Liver (tissue), 8 donors: ENCODE measurements at regions not wholly inside any gene's neighbourhood (a gene's known extent, or its start where the extent isn't known, plus 50 kb on each side); places are given as distances from the start of the nearest gene placed in this dataset.

Experiments
- DNase-seq: peaks from one replicate; pipeline ENCODE4 v3.0.0-alpha.2; 2017; ENCODE audit warnings: low spot score
- H3K27ac ChIP-seq, 2 donors: one replicate each; pipeline ENCODE4 v1.7.0; 2013; ENCODE audit warnings: inconsistent platforms in 2 of 2, low read length in 2 of 2, control low read depth in 1 of 2, low read depth in 1 of 2, mild to moderate bottlenecking in 1 of 2
- H3K27me3 ChIP-seq, 4 donors: one replicate each; pipeline versions ENCODE4 v1.6.1 to v1.7.0; 2013; ENCODE audit warnings: low read length in 3 of 4, inconsistent platforms in 1 of 4, mild to moderate bottlenecking in 1 of 4, moderate library complexity in 1 of 4; ENCODE audit not compliant: control insufficient read depth in 4 of 4, insufficient read depth in 4 of 4
- H3K36me3 ChIP-seq, 4 donors: one replicate each; pipeline versions ENCODE4 v1.6.1 to v1.7.0; 2013; ENCODE audit warnings: low read length in 3 of 4, mild to moderate bottlenecking in 3 of 4, low read depth in 1 of 4, moderate library complexity in 1 of 4; ENCODE audit not compliant: control insufficient read depth in 4 of 4, insufficient read depth in 3 of 4
- H3K4me1 ChIP-seq, 4 donors: one replicate each; pipeline versions ENCODE4 v1.6.1 to v1.7.0; 2013; ENCODE audit warnings: low read length in 3 of 4, mild to moderate bottlenecking in 3 of 4, moderate library complexity in 1 of 4; ENCODE audit not compliant: control insufficient read depth in 4 of 4, insufficient read depth in 4 of 4
- H3K4me3 ChIP-seq, 3 donors: one replicate each; pipeline versions ENCODE4 v1.6.1 to v1.7.0; 2013; ENCODE audit warnings: low read length in 3 of 3, control low read depth in 1 of 3, low read depth in 1 of 3, mild to moderate bottlenecking in 1 of 3
- H3K9ac ChIP-seq, 2 donors: one replicate each; pipeline ENCODE4 v1.7.0; 2013; ENCODE audit warnings: low read length in 2 of 2, mild to moderate bottlenecking in 2 of 2, moderate library complexity in 2 of 2, control low read depth in 1 of 2, low read depth in 1 of 2
- H3K9me3 ChIP-seq, 4 donors: one replicate each; pipeline versions ENCODE4 v1.6.1 to v1.7.0; 2013; ENCODE audit warnings: low read length in 3 of 4; ENCODE audit not compliant: control insufficient read depth in 4 of 4
- EGR1 ChIP-seq, 2 donors: IDR thresholded peaks; 2 replicates each; pipeline ENCODE4 v1.6.1; 2016 to 2018; ENCODE audit warnings: antibody characterized with exemption in 2 of 2, low read depth in 2 of 2
- FOXA1 ChIP-seq: IDR thresholded peaks from 2 replicates; pipeline ENCODE4 v1.6.1; 2016; ENCODE audit warnings: antibody characterized with exemption
- HNF4A ChIP-seq, 2 donors: conservative IDR thresholded peaks; 2 replicates each; pipeline ENCODE4 v1.6.1; 2016; ENCODE audit warnings: antibody characterized with exemption in 2 of 2, mild to moderate bottlenecking in 2 of 2
- JUND ChIP-seq, 2 donors: IDR thresholded peaks; 2 replicates each; pipeline ENCODE4 v1.6.1; 2016; ENCODE audit warnings: antibody characterized with exemption in 2 of 2
- NR2F2 ChIP-seq: IDR thresholded peaks from 2 replicates; pipeline ENCODE4 v1.6.1; 2016; ENCODE audit warnings: antibody characterized with exemption
- RAD21 ChIP-seq, 2 donors: IDR thresholded peaks; 2 replicates each; pipeline ENCODE4 v1.6.1; 2016; ENCODE audit warnings: antibody characterized with exemption in 2 of 2, mild to moderate bottlenecking in 2 of 2
- SP1 ChIP-seq: IDR thresholded peaks from 2 replicates; pipeline ENCODE4 v1.6.1; 2018; ENCODE audit warnings: antibody characterized with exemption, mild to moderate bottlenecking
- TAF1 ChIP-seq: conservative IDR thresholded peaks from 2 replicates; pipeline ENCODE4 v1.6.1; 2016; ENCODE audit warnings: antibody characterized with exemption, mild to moderate bottlenecking
- WGBS: extraction: QIAGEN DNeasy Blood & Tissue Kit; methylation state at CpG from one replicate; pipeline ENCODE4 v1.1.7; 2013; 5-methylcytosine and 5-hydroxymethylcytosine counted together
- TF ChIP-seq, protein P1 (sequence below): IDR thresholded peaks from 2 replicates; pipeline ENCODE4 v1.6.1; 2016; ENCODE audit warnings: antibody characterized with exemption
- TF ChIP-seq, protein P2 (sequence below): fragments of 150-350 bp; IDR thresholded peaks from 2 replicates; pipeline ENCODE4 v1.5.1; 2017; ENCODE audit warnings: improper control_type of control experiment, low read depth, low read length; ENCODE audit not compliant: missing input control
- TF ChIP-seq, protein P3 (sequence below): IDR thresholded peaks from 2 replicates; pipeline ENCODE4 v1.6.1; 2016; ENCODE audit warnings: antibody characterized with exemption
- TF ChIP-seq, protein P4 (sequence below): IDR thresholded peaks from 2 replicates; pipeline ENCODE4 v1.6.1; 2016; ENCODE audit warnings: antibody characterized with exemption
- TF ChIP-seq, protein P5 (sequence below): IDR thresholded peaks from 2 replicates; pipeline ENCODE4 v1.6.1; 2016; ENCODE audit warnings: antibody characterized with exemption, mild to moderate bottlenecking
- donor health status: healthy.
- donor health status: healthy.
- donor health status: healthy.
- donor health status: healthy.
- donor health status: healthy.

DNA sequence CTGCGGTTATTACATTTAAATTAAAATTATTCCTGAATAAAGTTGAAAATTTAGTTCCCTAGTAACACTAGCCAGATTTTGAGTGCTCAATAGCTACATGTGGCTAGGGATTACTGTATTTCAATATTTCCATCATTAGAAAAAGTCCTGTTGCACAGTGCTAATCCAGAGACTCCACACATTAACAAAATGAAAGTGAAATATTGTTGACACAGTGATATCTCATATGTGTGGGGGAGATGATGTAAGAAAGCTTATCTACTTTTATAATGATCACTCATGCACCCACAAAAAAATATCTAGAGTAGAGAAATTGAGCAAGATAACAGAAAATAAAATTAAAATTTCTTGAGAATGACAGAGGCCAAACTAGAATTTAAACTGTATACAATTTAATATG is 74.9 kb downstream of the MAGEB10 start:
- no peaks in the 10 kb centered on the region for H3K4me1 ChIP-seq
- no peak overlapping the region for H3K4me3 ChIP-seq
- H3K27me3 ChIP-seq = no peaks in the 10 kb centered on the region
- no peak for TF ChIP-seq NR2F2
- TF ChIP-seq, protein P1, sequence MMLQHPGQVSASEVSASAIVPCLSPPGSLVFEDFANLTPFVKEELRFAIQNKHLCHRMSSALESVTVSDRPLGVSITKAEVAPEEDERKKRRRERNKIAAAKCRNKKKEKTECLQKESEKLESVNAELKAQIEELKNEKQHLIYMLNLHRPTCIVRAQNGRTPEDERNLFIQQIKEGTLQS = no peak
- TF ChIP-seq, protein P2, sequence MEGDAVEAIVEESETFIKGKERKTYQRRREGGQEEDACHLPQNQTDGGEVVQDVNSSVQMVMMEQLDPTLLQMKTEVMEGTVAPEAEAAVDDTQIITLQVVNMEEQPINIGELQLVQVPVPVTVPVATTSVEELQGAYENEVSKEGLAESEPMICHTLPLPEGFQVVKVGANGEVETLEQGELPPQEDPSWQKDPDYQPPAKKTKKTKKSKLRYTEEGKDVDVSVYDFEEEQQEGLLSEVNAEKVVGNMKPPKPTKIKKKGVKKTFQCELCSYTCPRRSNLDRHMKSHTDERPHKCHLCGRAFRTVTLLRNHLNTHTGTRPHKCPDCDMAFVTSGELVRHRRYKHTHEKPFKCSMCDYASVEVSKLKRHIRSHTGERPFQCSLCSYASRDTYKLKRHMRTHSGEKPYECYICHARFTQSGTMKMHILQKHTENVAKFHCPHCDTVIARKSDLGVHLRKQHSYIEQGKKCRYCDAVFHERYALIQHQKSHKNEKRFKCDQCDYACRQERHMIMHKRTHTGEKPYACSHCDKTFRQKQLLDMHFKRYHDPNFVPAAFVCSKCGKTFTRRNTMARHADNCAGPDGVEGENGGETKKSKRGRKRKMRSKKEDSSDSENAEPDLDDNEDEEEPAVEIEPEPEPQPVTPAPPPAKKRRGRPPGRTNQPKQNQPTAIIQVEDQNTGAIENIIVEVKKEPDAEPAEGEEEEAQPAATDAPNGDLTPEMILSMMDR = no peak
- no peak for TF ChIP-seq HNF4A (conservative IDR thresholded peaks at IDR 0.05)
- no peak for TF ChIP-seq RAD21 (IDR thresholded peaks at IDR 0.05)
- TF ChIP-seq, protein P3, sequence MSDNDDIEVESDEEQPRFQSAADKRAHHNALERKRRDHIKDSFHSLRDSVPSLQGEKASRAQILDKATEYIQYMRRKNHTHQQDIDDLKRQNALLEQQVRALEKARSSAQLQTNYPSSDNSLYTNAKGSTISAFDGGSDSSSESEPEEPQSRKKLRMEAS = no peak
- no peak for TF ChIP-seq TAF1
- no peak for TF ChIP-seq FOXA1
- no peak for TF ChIP-seq SP1
- TF ChIP-seq, protein P4, sequence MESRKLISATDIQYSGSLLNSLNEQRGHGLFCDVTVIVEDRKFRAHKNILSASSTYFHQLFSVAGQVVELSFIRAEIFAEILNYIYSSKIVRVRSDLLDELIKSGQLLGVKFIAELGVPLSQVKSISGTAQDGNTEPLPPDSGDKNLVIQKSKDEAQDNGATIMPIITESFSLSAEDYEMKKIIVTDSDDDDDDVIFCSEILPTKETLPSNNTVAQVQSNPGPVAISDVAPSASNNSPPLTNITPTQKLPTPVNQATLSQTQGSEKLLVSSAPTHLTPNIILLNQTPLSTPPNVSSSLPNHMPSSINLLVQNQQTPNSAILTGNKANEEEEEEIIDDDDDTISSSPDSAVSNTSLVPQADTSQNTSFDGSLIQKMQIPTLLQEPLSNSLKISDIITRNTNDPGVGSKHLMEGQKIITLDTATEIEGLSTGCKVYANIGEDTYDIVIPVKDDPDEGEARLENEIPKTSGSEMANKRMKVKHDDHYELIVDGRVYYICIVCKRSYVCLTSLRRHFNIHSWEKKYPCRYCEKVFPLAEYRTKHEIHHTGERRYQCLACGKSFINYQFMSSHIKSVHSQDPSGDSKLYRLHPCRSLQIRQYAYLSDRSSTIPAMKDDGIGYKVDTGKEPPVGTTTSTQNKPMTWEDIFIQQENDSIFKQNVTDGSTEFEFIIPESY = no peak
- no peaks in the 10 kb centered on the region for H3K9me3 ChIP-seq
- DNase-seq = no peak
- 97% methylated on average over 1 of the region's 1 CpG for WGBS
- no peaks in the 10 kb centered on the region for H3K36me3 ChIP-seq
- H3K9ac ChIP-seq = no peak overlapping the region
- H3K27ac ChIP-seq = no peak overlapping the region

DNA sequence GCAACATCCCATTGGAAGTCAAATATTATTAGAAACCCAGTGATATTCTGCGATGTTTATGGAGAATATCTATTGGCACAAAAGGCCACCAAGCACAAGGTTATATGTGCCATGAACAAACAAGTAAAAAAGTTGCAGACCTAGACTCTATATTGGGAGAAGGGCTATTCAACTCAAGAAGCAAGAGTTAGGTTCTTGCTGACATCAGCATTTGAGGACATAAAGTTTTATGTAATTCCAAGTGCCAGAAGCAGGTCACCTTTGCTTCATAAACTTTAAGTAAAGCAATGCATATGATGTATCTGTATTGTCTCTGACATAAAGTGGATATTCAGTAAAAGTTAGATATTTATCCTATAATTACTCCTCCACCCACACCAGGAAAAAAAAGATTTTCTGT is 71.1 kb downstream of the MAGEB10 start:
- Histone ChIP-seq H3K27ac (no peak overlapping the region), H3K36me3 (no peaks in the 10 kb centered on the region), H3K9me3 (no peaks in the 10 kb centered on the region), H3K4me3 (no peak overlapping the region), H3K27me3 (peaks cover 0 to 2% (median 0%) of the 10 kb centered on the region in 4 donors), H3K4me1 (no peaks in the 10 kb centered on the region), H3K9ac (no peak overlapping the region)
- WGBS = 84% methylated on average over 1 of the region's 1 CpG
- no peak for DNase-seq
- TF ChIP-seq JUND (IDR thresholded peaks at IDR 0.05) (no peak), NR2F2 (no peak), EGR1 (IDR thresholded peaks at IDR 0.05; ENCODE audit: low read depth in 2 of 2) (no peak)
- TF ChIP-seq, protein P5, sequence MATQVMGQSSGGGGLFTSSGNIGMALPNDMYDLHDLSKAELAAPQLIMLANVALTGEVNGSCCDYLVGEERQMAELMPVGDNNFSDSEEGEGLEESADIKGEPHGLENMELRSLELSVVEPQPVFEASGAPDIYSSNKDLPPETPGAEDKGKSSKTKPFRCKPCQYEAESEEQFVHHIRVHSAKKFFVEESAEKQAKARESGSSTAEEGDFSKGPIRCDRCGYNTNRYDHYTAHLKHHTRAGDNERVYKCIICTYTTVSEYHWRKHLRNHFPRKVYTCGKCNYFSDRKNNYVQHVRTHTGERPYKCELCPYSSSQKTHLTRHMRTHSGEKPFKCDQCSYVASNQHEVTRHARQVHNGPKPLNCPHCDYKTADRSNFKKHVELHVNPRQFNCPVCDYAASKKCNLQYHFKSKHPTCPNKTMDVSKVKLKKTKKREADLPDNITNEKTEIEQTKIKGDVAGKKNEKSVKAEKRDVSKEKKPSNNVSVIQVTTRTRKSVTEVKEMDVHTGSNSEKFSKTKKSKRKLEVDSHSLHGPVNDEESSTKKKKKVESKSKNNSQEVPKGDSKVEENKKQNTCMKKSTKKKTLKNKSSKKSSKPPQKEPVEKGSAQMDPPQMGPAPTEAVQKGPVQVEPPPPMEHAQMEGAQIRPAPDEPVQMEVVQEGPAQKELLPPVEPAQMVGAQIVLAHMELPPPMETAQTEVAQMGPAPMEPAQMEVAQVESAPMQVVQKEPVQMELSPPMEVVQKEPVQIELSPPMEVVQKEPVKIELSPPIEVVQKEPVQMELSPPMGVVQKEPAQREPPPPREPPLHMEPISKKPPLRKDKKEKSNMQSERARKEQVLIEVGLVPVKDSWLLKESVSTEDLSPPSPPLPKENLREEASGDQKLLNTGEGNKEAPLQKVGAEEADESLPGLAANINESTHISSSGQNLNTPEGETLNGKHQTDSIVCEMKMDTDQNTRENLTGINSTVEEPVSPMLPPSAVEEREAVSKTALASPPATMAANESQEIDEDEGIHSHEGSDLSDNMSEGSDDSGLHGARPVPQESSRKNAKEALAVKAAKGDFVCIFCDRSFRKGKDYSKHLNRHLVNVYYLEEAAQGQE = no peak
- TF ChIP-seq, protein P1 = no peak
- TF ChIP-seq, protein P3 = no peak
